GM10248 (cell line): ENCODE measurements at regions not wholly inside any gene's neighbourhood (a gene's known extent, or its start where the extent isn't known, plus 50 kb on each side); places are given as distances from the start of the nearest gene placed in this dataset.
A peak's percentile ranks its signal among the peaks of the same experiment; 100 is the strongest.

Source experiments
- CTCF ChIA-PET: fragments of 300-600 bp; sonication (Branson Sonifier 250); formaldehyde crosslinking; extraction: SDS; loops from one replicate; lab custom pipeline; 2021; ENCODE audit warnings: antibody characterized with exemption; lab: Yijun Ruan, JAX
- POLR2A ChIA-PET: fragments of 350-650 bp; sonication (Branson Sonifier 250); formaldehyde crosslinking; extraction: SDS; loops from one replicate; lab custom pipeline; 2020; ENCODE audit warnings: antibody characterized with exemption; lab: Yijun Ruan, JAX
- DNase-seq: peaks from one replicate; pipeline ENCODE4 v3.0.0; 2012; ENCODE audit errors: extremely low spot score
- TF ChIP-seq, protein P1 (sequence below): IDR thresholded peaks from 2 replicates; pipeline ENCODE4 v1.5.1; 2012; ENCODE audit warnings: mild to moderate bottlenecking, low read depth; ENCODE audit errors: extremely low read depth, missing control alignments, control extremely low read depth

DNA sequence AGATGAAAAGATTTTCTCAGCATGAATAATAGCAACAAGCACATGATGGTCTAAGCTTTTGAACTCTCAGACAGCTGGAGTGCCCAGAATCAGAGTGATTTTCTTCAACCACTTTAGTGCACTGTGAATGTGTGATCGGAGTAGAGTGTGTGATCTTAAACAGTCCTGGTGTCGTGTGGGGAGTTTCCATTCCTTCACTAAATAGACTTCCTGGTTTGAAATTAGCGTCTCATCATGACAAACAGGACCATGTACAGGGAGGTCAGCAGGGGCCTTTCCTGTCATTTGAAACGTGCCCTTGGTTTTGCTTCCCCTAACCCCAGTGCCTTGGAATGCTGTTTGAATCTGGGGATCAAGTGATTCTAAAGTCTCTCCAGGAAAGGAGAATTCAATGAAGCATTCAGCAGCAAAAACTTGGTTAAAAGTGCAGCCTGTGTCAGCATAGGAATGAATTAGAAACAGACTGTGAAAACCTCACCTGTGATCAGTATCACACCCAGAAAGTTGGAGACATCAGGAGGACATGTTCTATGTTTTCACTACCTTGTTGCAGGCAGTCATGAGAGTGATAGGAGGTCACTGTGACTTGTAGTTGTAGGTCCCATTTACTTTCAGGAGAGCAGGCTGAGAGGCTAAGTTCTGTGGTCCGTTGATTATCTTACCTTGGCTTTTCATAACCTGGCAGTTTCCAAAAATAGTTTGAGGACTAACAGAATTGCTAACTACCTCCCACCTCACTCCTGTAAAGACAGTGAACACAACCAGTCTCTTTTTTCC lies 400.3 kb downstream of the MTX2 start:
- DNase-seq: peak; percentile 5
- TF ChIP-seq, protein P1, sequence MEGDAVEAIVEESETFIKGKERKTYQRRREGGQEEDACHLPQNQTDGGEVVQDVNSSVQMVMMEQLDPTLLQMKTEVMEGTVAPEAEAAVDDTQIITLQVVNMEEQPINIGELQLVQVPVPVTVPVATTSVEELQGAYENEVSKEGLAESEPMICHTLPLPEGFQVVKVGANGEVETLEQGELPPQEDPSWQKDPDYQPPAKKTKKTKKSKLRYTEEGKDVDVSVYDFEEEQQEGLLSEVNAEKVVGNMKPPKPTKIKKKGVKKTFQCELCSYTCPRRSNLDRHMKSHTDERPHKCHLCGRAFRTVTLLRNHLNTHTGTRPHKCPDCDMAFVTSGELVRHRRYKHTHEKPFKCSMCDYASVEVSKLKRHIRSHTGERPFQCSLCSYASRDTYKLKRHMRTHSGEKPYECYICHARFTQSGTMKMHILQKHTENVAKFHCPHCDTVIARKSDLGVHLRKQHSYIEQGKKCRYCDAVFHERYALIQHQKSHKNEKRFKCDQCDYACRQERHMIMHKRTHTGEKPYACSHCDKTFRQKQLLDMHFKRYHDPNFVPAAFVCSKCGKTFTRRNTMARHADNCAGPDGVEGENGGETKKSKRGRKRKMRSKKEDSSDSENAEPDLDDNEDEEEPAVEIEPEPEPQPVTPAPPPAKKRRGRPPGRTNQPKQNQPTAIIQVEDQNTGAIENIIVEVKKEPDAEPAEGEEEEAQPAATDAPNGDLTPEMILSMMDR: no peak
- CTCF ChIA-PET: interaction anchor here (0.8 to 2.9 kb wide), 7 partner anchors 11 to 480 kb away, joined by 3 to 14 read pairs (median 5); no protein-coding TSS in a partner anchor
- POLR2A ChIA-PET: no interaction called here

DNA sequence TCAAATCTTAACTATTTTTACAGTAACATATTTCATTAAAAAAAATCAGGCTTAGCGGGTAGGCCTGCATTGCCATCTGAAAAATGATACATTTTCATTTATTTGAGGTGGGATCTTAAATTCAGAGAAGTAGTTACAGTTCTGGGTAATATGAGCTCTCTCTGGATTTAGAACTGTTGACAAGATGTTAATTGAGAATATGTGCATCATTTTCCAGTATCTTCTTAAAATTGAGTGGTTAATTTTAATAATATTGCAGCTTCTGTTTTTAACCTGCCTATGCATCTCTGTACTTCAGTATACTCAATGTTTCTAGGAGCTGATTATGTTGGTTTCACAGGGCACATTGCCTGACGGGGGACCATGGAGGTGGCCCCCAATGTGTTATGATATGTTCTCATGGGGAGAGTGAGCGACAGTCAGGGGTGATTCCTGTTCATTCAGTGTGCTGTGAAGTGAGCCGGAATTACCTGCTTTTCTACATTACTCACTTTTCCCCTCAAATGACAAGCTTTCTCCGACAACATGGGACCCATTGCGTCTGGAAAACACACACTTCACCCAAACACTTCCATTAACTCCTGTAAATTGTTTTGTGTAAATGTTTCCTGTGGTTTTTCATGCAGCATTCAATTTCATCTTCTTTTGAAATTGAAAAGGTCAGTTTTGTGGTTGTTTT lies 406.2 kb downstream of the MTX2 start:
- DNase-seq: no peak
- TF ChIP-seq, protein P1: no peak
- POLR2A ChIA-PET: no interaction called here
- CTCF ChIA-PET: interaction anchor here (1.2 to 2.1 kb wide), 2 partner anchors 24 to 462 kb away, joined by 3 to 9 read pairs; no protein-coding TSS in a partner anchor

DNA sequence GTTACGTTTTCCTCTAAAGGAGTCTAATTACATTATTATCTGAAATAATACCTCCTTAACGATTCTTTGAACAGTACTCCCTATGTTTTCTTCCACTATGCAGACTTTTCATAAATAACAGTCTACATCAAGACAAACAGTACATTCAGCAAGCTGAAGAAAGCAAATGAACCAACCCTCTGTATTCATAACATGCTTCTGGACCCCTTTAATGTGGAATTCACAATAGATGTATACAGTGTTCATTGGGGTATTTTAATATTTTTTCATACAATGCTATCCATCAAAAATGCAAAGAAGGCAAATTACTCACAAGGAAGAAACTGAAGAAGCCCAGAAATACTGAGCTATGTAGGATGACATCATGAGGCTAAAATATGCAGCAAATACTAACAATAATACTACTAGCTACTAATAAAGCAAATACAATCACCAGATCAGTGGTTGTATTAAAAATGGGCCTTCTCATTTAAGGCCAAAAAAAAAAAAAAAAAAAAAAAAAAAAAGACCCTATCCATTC lies 408.6 kb downstream of the MTX2 start:
- DNase-seq: no peak
- TF ChIP-seq, protein P1: no peak
- POLR2A ChIA-PET: no interaction called here
- CTCF ChIA-PET: interaction anchor here (1.4 kb wide), 1 partner anchor 26 kb away, joined by 6 read pairs; no protein-coding TSS in a partner anchor

DNA sequence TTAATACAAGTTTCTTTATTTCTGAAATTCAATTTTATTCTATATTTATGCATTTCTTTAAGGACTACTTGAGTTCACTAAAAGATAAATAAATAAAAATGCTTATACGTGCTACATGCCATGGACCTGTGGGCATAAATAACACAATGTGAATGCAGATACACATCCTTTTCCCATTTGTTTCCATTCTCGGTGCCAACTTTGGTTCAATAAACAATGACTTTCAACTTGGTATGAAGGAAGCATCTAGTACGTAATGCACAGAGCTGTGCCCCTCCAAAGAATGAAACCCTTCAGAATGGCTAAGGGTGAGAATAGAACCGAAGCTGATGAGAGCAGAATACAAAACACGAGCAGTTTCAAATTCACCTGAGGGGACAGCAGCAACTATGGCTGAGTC lies 409.3 kb downstream of the MTX2 start:
- ChIA-PET POLR2A (no interaction called here), CTCF (interaction anchor here (0.9 to 1.4 kb wide), 4 partner anchors 9 to 27 kb away, joined by 3 to 6 read pairs (median 4); no protein-coding TSS in a partner anchor)
- no peak for DNase-seq
- TF ChIP-seq, protein P1: no peak

DNA sequence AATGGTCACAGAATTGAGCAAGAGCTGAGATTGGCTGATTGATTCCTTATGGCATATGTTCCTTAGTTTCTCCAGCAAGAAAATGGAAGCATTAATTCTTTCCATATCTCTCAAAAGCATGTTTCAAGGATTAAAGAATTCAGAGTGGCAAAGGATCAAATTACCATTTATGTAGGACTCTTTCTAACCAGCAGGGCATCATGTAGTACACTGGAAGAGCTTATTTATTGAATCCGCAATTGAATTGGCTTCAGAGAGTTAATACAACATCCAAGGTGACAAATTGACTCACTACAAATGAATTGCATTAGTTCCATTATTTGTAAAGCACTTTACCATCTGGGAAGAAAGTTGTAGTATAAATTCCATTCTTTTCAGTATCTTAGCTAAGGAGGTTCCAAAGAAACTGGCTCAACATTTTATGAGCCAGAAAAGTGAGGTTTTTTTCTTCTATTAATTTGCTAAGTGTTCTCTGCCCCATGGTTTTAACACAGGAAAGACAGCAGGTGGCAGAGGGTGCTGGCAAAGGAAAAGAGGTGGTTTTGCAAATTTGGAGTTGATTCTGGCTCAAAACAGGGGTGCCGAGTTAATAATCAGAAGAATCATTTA lies 409.9 kb downstream of the MTX2 start:
- TF ChIP-seq, protein P1: no peak
- ChIA-PET POLR2A (no interaction called here), CTCF (interaction anchor here (0.9 to 1.2 kb wide), 3 partner anchors 8 to 27 kb away, joined by 3 to 4 read pairs (median 4); no protein-coding TSS in a partner anchor)
- no peak for DNase-seq
